NT2/D1 (cell line): ENCODE measurements at regions not wholly inside any gene's neighbourhood (a gene's known extent, or its start where the extent isn't known, plus 50 kb on each side); places are given as distances from the start of the nearest gene placed in this dataset.

ENCODE experiments used
- SUZ12 ChIP-seq: IDR thresholded peaks from 2 replicates; pipeline ENCODE4 v1.6.1; 2011; ENCODE audit not compliant: insufficient read length, insufficient read depth; ENCODE audit errors: extremely low read depth
- YY1 ChIP-seq: IDR thresholded peaks from 2 replicates; pipeline ENCODE4 v1.6.1; 2011; ENCODE audit not compliant: insufficient read length, insufficient read depth
- ZNF274 ChIP-seq: IDR thresholded peaks from 2 replicates; pipeline ENCODE4 v1.6.1; 2011; ENCODE audit warnings: mild to moderate bottlenecking, low read depth, low read length

DNA sequence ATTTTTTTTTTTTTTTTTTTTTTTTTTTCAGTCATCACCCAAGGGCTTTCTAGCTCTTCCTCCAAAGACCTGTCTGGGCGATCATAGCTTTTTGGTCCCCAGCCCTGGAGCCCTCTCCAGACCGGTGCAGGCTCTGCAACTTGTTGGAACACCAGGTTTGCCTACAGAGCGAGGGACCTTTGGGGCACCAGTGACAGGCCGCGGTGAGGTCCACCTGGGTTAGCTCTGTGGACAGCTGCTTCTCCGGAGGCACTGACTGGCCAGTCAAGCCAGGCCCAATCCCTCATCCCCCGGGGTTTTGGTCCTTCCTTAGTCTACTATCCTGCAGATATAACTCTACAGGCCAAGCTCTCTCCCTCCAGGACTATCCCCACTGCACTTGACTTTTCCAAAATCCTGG lies 86.8 kb upstream of the SMNDC1 start:
- TF ChIP-seq YY1: no peak
- TF ChIP-seq SUZ12: no peak
- no peak for TF ChIP-seq ZNF274
